GM21360 (cell line): ENCODE measurements at regions not wholly inside any gene's neighbourhood (a gene's known extent, or its start where the extent isn't known, plus 50 kb on each side); places are given as distances from the start of the nearest gene placed in this dataset.

ENCODE experiments used
- ATAC-seq: cut with Tn5 transposase; IDR thresholded peaks from one replicate; pipeline ENCODE4 v1.9.1; 2021; ENCODE audit warnings: mild to moderate bottlenecking, moderate library complexity; ENCODE audit not compliant: unreplicated experiment

GRCh38 chr4:35697210-35697736, 547.0 kb downstream of the ARAP2 start:
- no peak for ATAC-seq

DNA sequence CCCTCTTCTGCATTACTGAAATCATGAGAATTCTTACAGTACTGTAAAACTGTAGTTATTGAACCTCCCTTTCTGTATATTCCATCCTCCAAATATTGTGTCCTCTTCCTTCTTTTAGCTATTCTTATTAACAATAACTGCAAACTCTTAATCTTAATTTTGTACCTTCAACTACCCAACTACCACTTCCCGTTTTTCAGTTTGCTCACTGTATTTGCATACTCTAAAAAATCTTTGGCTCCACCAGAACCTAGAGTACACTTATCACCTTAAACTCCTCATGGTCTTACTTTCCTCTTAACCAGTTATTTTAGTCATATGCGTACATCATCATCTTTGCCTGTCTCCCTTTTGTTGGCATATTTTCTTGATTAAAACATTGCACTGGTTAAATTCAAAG, 543.7 kb downstream of the ARAP2 start:
- ATAC-seq = no peak

- ATAC-seq = no peak
Measured at GRCh38 chr4:35709080-35709479, 535.2 kb downstream of the ARAP2 start.

DNA sequence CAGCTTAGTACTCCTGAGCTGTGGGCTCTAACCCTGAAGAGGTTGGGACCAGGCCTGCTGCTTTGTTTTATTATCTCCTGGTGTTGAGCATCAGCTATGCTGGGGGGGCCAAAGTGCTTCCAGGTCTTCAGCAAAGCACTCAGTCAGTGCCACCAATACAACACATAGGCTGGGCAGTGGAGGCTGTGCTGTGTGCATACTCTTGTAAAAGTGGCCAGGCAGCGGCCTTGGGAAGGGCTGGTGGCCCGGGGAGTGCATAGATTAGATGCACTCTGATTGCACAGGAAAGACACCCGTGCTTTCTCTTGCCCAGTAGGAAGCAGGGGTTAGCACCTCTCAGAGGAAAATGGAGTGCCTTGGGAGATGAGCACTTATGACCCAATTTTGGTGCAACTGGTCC, 534.0 kb downstream of the ARAP2 start:
- ATAC-seq = no peak

- ATAC-seq = no peak
Measured at GRCh38 chr4:35711127-35711526, 533.2 kb downstream of the ARAP2 start.

DNA sequence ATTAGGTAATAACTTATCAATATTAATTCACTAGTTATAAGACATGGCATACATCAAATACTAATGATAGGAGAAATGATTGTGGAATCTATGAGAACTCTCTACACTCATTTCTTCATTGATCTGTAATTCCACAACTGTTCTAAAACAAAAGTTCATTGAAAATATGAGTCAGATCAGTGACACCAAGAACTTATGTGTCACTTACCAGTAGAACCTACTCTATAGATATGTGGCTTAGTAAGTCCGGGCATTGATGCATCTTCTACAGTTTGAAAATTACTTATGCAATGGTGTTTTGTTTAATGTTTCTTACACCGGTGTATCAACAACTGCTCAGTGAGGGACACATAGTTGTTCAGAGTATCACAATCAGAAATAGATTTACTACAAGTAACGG, 520.3 kb downstream of the ARAP2 start:
- no peak for ATAC-seq

GRCh38 chr4:35725131-35725530, 519.2 kb downstream of the ARAP2 start:
- no peak for ATAC-seq

DNA sequence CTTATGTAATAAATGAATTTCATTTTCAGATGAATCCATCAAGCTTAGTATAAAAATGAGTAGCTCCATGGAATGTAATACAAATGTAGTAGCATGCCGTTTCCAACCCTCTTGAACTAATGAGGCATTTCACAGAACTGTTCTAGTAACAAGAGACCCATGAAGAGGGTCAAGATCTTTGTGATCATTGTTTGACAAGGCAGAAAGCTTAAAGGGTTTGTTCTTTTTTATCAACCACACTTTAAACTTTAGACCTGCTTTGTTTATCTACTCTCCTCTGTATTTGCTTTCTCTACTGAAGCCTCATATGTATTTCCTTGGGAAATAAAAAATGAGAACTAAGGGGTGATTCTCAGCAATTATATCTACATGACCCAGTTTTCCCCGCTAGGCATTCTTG, 513.9 kb downstream of the ARAP2 start:
- no peak for ATAC-seq

DNA sequence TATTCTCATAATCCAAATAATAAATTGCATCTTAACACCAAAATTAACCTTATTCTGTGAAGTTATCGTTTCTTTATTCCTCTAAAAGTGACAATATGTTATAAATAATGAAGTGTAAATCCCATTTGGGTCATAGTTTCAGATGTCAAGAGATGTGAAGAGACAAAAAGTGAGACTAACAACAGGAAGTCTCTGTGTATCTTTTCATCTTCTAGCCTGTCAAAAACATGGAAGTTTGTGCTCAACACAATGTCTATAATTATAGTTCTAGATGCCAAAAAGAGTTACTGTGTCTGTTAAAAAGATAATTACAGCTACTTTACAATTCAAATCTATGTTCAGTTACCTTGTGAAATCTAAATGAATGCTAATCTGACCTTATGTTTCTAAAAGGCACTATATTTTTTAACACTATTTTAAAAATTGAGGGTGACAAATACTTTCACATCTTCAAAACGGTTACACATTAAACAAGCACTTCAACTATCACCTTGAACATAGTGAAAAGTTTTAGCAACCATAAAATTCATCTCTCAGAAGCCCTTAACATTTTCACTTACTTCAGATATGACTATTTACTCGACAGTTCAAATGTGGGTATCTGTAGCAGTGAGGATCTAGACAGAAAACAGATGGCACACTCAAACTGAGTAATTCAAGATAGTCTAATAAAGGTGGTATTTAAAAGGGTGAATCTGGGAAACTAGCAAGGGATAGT, 509.8 kb downstream of the ARAP2 start:
- no peak for ATAC-seq

GRCh38 chr4:35739308-35739707, 505.0 kb downstream of the ARAP2 start:
- no peak for ATAC-seq

DNA sequence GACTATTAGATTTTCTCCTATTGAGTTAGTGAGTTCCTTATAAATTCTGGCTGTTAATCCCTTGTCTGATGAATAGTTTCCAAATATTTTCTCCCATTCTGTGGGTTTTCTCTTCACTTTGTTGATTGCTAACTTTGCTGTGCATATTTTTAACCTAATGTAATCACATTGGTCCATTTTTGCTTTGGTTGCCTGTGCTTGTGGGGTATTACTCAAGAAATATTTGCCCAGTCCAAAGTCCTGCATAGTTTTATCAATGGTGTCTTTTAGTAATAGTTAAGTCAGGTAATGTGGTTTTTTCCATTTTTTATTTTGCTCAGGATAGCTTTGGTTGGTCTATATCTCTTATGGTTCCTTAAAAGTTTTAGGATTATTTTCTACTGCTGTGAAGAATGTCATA, 490.3 kb downstream of the ARAP2 start:
- ATAC-seq = no peak

DNA sequence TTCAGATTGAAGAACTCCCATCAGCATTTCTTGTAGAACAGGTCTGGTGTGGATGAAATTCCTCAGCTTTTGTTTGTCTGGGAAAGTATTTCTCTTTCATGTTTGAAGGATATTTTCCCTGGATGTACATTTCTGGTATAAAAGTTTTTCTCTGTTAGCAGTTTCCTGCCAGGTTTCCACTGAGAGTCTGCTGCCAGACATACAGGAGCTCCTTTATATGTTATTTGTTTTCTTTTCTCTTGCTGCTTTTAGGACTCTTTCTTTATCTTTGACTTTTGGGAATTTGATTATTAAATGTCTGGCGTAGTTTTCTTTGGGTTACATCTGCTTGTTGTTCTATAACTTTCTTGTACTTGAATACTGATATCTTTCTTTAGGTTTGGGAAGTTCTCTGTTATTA, 486.5 kb downstream of the ARAP2 start:
- ATAC-seq = no peak

DNA sequence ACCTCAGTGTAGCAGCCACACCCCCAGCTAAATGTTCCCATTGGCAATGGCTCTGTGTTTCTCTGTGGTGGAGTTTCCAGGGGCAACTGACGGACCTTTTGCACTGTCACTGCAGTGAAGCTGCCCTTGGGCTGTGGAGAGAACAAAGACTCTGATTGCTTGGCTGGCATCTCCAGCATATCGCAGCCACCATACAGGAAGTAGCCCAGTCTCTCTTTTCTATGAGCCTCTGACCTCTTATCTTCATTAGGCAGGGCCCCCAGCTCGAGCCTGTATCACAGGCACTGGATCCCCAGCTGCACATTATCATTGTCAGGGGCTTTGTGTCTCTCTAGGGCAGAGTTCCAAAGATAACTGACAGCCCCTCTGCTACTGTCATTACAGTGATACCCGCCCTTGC, 483.5 kb downstream of the ARAP2 start:
- no peak for ATAC-seq

- ATAC-seq = no peak
Measured at GRCh38 chr4:35771571-35771970, 472.7 kb downstream of the ARAP2 start.

DNA sequence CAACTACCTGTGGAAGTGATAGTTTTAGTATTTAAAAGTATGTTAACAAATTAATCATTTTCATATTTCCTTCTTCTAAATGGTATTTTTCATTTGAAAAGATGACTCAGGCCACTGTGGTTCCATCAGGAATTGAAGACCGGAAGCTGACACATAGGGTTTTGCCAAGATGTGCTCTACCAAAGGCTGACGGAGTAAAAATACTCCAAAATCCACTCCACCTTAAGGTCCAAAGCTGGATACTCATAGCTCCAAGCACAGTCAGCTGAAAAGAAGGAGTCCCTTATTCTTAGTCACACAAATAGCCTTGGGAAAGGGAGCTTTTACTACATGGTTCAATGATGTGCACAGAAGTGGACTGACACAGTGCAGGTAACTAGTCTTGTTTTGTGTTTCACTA, 472.0 kb downstream of the ARAP2 start:
- ATAC-seq = no peak

GRCh38 chr4:35789899-35790574, 454.3 kb downstream of the ARAP2 start:
- ATAC-seq = no peak

GRCh38 chr4:35793045-35793722, 451.1 kb downstream of the ARAP2 start:
- ATAC-seq = no peak

DNA sequence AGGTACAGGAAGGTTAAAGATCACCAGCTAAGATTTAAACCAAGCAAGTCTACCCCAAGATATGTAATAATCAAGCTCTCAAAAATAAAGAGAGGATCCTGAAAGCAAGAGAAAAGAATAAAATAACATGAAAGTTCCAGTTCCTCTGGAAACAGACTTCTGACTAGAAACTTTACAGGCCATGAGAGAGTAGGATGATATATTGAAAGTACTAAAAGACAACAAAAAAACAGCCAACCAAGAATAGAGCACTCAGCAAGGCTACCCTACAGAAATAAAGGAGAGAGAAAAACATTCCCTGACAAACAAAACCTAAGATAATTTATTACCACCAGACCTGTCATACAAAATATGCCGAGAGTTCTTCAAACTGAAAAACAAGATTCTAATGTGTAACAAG, 450.5 kb downstream of the ARAP2 start:
- ATAC-seq = no peak

GRCh38 chr4:35800669-35801068, 443.6 kb downstream of the ARAP2 start:
- ATAC-seq = no peak

- ATAC-seq = no peak
Measured at GRCh38 chr4:35802644-35803043, 441.7 kb downstream of the ARAP2 start.

DNA sequence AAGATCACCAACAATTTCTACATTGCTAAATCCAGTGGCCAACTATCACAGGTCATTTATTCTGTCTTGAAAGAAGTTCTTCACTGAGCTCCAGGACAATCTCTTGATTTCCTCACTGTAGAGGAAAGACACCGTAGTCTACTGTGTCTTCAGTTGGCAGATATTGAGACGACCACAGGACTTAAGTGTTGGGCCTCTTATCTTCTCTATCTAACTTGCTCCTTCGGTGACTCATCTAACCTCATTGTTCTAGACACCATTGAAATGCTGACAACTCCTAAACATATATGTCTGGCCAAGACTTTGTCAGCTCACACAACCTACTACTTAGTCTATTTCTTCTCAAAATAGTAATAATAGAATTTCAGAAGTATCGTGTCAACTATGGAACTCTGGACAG, 425.8 kb downstream of the ARAP2 start:
- no peak for ATAC-seq

GRCh38 chr4:35820003-35820402, 424.3 kb downstream of the ARAP2 start:
- no peak for ATAC-seq
